GM19372 (cell line): ENCODE measurements at regions not wholly inside any gene's neighbourhood (a gene's known extent, or its start where the extent isn't known, plus 50 kb on each side); places are given as distances from the start of the nearest gene placed in this dataset.
"Not testable (repeated sequence)": the region's sequence is repeated elsewhere in the genome, so short reads cannot be mapped to it uniquely, and the experiment has no call there.

Source experiments
- ATAC-seq: cut with Tn5 transposase; IDR thresholded peaks from one replicate; pipeline ENCODE4 v1.9.1; 2021; ENCODE audit warnings: mild to moderate bottlenecking, low read depth, moderate library complexity; ENCODE audit not compliant: unreplicated experiment

GRCh38 chr18:59980188-59980637 is 80.4 kb downstream of the PMAIP1 start:
- no peak for ATAC-seq

DNA sequence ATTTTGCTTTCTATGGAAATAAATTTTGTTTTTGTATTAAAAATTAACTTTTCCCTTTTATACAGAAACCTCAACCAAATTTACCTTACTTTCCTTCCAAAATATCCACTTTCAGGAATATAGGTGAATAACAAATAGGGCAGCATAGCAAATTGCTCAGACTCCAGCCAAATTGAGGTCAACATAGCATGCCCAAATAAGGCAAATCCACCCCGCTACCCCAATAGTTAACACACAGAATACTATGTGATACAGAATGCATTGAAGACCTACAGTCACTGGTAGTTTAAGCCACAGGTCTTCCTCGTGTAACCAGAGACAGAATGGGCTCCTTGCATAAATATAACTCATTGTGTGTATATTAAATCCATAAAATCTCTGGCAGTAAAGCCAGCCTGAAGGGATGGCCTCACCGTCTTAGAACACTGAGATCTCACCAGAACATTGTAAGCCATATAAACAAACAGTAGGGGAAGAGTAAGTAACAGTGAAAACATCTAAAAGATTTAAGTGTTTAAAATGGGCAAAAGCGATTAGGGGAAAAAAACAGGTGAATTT is 72.2 kb downstream of the PMAIP1 start:
- ATAC-seq = no peak

DNA sequence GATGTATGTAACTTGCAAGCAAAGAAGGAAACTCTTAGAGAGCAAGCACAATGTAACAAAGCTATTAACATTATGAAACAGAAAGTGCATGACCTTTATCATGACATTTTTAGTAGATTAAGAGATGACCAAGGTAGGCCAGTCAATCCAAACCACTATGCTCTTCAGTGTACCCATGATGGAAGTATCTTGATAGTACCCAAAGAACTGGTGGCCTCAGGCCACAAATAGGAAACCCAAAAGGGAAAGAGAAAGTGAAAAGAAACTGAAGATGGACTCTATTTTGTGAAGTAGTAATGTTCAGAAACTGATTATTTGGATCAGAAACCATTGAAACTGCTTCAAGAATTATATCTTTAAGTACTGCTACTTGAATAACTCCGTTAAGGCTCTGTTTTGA is 71.3 kb downstream of the PMAIP1 start:
- peak; percentile 60 for ATAC-seq

GRCh38 chr18:59969477-59970028 is 69.8 kb downstream of the PMAIP1 start:
- ATAC-seq = not testable (repeated sequence)

DNA sequence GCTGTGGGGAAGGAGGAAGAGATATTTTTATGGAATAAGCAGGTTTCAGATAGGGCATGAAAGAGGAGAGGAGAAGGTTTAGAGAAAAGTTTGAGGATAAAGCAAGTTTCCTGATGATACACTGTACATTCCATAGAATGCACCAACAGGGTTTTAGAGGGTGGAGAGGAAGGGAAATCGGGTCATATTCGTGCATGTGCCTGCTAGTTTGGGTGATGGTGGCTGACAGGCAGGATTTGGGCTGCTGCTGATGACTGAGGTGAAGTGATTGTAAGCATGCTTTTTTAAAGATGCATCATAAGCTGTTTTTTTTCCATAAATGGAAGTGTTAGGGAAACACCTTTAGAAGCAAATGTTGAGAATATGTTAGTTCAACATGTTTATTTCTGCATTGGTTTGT is 68.8 kb downstream of the PMAIP1 start:
- no peak for ATAC-seq

DNA sequence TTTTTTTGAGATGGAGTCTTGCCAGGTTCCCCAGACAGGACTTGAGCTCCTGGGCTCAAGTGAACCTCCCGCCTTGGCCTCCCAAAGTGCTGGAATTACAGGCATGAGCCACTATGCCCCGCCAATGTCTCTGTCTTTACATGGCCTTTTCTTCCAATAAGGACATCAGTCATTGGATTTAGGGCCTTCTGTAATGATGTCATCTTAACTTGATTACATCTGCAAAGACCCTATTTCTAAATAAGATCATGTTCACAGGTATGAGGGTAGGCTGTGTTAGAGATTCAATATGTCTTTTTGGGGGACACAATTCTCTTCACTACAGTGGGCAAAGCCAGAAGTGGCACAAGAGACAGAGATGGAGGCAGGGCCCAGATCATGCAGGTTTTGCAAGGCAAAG is 68.1 kb downstream of the PMAIP1 start:
- ATAC-seq = no peak

DNA sequence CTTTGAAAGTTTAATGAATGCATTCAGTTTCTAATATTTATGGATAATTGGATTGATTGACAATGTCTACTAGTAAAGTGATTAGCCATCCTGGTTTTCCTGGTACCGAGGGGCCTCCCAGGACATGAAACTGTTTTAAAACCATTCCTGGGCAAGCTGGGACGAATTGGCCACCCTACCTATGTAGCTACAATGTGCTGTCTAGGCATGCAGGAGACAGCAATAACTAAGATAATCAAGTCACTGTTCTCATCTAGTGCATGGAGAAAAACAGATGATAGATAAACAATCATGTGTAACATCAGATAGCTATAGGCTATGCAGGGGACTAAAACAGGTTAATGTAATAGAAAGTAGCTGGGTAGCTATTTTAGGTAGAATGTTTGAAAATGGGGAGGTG is 67.1 kb downstream of the PMAIP1 start:
- ATAC-seq = no peak

DNA sequence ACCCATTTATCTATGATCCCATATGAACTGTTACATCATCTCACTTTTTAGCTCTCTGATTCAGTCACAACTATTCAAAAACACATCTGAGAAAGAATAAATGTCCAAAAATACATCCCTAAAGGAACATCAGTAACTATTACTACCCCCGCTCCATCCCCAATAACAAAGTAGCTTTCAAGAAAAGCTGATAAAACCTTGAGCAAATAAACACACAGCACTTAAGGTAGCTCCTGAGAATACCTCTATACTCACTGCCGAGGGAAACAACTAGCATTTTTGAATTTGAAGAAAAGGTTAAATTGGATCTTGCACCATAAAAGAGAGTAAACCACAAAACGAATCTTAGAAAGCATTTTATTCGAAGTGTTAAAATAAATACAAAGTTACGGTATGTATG is 63.4 kb downstream of the PMAIP1 start:
- ATAC-seq = no peak

DNA sequence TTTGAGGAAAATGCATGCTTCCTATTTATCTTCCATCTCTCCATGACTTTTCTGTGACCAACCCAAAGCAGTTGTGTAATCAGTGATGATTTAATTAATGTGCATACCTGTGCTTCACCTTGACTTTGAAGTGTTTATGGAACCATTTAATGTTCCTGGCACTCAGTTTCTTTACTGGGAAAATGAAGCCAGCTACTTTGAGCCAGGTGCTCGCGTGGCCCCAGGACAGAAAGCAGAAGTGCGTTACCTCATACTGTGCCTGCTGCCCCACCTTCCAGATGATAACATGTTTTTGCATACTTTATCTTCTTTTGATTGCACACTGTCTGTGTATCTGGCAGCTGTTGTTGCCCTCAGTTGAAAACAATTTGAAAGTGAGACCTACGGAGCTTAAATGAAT is 61.3 kb downstream of the PMAIP1 start:
- no peak for ATAC-seq

DNA sequence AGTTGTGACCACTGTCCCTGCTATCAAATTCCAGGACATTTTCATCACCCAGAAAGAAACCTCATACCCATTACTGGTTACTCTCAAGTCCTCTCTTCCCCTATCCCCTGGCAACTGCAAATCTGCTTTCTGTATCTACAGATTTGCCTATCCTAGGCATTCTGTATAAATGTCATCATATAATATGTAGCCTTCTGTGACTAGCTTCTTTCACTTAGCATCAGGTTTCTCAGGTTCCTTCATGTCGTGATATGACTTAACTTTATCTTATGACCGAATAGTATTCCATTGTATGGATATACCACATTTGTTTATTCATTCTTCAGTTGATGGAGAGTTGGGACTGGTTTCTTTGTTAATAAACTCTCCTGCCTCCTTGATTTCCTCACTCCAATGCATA is 60.5 kb downstream of the PMAIP1 start:
- no peak for ATAC-seq

GRCh38 chr18:59959606-59960005 is 59.8 kb downstream of the PMAIP1 start:
- ATAC-seq = no peak

GRCh38 chr18:59959073-59959472 is 59.3 kb downstream of the PMAIP1 start:
- no peak for ATAC-seq

GRCh38 chr18:59957957-59958356 is 58.2 kb downstream of the PMAIP1 start:
- ATAC-seq = peak; percentile 55

GRCh38 chr18:59954755-59955156 is 55.0 kb downstream of the PMAIP1 start:
- no peak for ATAC-seq

DNA sequence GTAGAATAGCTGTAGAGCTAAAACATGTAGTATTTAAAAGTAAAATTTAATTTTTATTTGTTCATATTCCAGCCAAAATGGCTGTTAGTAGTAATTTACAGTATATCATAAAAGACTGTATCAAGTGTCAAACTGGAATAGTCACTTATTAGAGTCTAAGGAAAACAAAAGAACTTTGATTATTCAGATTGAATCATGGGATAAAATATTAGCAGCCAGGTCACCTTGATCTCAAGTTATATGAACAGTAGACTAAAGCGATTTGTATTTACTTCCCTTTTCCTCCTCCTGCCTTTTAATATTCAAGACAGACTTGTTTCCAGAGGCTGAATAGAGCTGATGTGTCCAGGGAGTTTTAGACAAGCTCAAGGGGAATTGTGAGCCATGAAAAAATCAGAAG is 54.4 kb downstream of the PMAIP1 start:
- ATAC-seq = no peak
